ENCODE measurements at regions not wholly inside any gene's neighbourhood (a gene's known extent, or its start where the extent isn't known, plus 50 kb on each side); places are given as distances from the start of the nearest gene placed in this dataset.

GRCh38 chr5:42896523-42896922 is 84.8 kb upstream of the SELENOP start:
- H3K79me2 ChIP-seq (ENCODE audit: insufficient read depth, low read length), result no peaks in the 10 kb centered on the region
- no peak overlapping the region for H3K4me2 ChIP-seq (ENCODE audit: low read length)
- TF ChIP-seq EZH2 (IDR thresholded peaks at IDR 0.05; ENCODE audit: insufficient read depth, low read length) (no peak), CTCF (IDR thresholded peaks at IDR 0.05; ENCODE audit: insufficient read depth, low read depth, low read length) (no peak)
- H3K9me3 ChIP-seq (ENCODE audit: insufficient read depth, low read depth, low read length), result no peaks in the 10 kb centered on the region
- Mint-ChIP-seq H3K27me3 (ENCODE audit: low read depth, unreplicated experiment) (peaks cover 1% of the 10 kb centered on the region), H3K9me3 (ENCODE audit: unreplicated experiment) (no peaks in the 10 kb centered on the region), H3K36me3 (ENCODE audit: low read depth, unreplicated experiment) (no peaks in the 10 kb centered on the region), H3K4me3 (ENCODE audit: unreplicated experiment) (no peak overlapping the region), H3K27ac (ENCODE audit: unreplicated experiment) (no peak overlapping the region), H3K4me1 (ENCODE audit: low read depth, unreplicated experiment) (no peaks in the 10 kb centered on the region)
- DNase-seq (ENCODE audit: low read depth) (no peak), FAIRE-seq (no peak)
- no peak overlapping the region for H3K9ac ChIP-seq (ENCODE audit: low read length)
- no peaks in the 10 kb centered on the region for H3K36me3 ChIP-seq (ENCODE audit: insufficient read depth, low read length)
- no peaks in the 10 kb centered on the region for H3K4me1 ChIP-seq (ENCODE audit: insufficient read depth, low read length)
- no peak overlapping the region for H2AFZ ChIP-seq (ENCODE audit: low read depth, low read length)
- H3K27ac ChIP-seq (ENCODE audit: low read depth, low read length), result no peak overlapping the region
- no peak overlapping the region for H3K4me3 ChIP-seq (ENCODE audit: insufficient read depth, low read depth, low read length)
- H3K27me3 ChIP-seq (ENCODE audit: insufficient read depth, low read length), result no peaks in the 10 kb centered on the region
- no peaks in the 10 kb centered on the region for H4K20me1 ChIP-seq (ENCODE audit: insufficient read depth, low read length)

GRCh38 chr5:42894057-42894456 is 82.4 kb upstream of the SELENOP start:
- Histone ChIP-seq H3K27me3 (ENCODE audit: insufficient read depth, low read length) (no peaks in the 10 kb centered on the region), H3K27ac (ENCODE audit: low read depth, low read length) (no peak overlapping the region), H2AFZ (ENCODE audit: low read depth, low read length) (no peak overlapping the region), H3K36me3 (ENCODE audit: insufficient read depth, low read length) (no peaks in the 10 kb centered on the region), H3K79me2 (ENCODE audit: insufficient read depth, low read length) (no peaks in the 10 kb centered on the region), H3K9me3 (ENCODE audit: insufficient read depth, low read depth, low read length) (no peaks in the 10 kb centered on the region), H4K20me1 (ENCODE audit: insufficient read depth, low read length) (no peaks in the 10 kb centered on the region), H3K4me1 (ENCODE audit: insufficient read depth, low read length) (no peaks in the 10 kb centered on the region), H3K9ac (ENCODE audit: low read length) (no peak overlapping the region), H3K4me2 (ENCODE audit: low read length) (no peak overlapping the region), H3K4me3 (ENCODE audit: insufficient read depth, low read depth, low read length) (no peak overlapping the region)
- FAIRE-seq (no peak), DNase-seq (ENCODE audit: low read depth) (no peak)
- Mint-ChIP-seq H3K27ac (ENCODE audit: unreplicated experiment) (no peak overlapping the region), H3K27me3 (ENCODE audit: low read depth, unreplicated experiment) (peaks cover 3% of the 10 kb centered on the region), H3K4me1 (ENCODE audit: low read depth, unreplicated experiment) (no peaks in the 10 kb centered on the region), H3K36me3 (ENCODE audit: low read depth, unreplicated experiment) (no peaks in the 10 kb centered on the region), H3K9me3 (ENCODE audit: unreplicated experiment) (no peaks in the 10 kb centered on the region), H3K4me3 (ENCODE audit: unreplicated experiment) (no peak overlapping the region)
- TF ChIP-seq CTCF (IDR thresholded peaks at IDR 0.05; ENCODE audit: insufficient read depth, low read depth, low read length) (no peak), EZH2 (IDR thresholded peaks at IDR 0.05; ENCODE audit: insufficient read depth, low read length) (no peak)

- Histone ChIP-seq H3K27ac (ENCODE audit: low read depth, low read length) (no peak overlapping the region), H3K4me3 (ENCODE audit: insufficient read depth, low read depth, low read length) (no peak overlapping the region), H3K9me3 (ENCODE audit: insufficient read depth, low read depth, low read length) (no peaks in the 10 kb centered on the region), H2AFZ (ENCODE audit: low read depth, low read length) (no peak overlapping the region), H3K27me3 (ENCODE audit: insufficient read depth, low read length) (peaks cover 4% of the 10 kb centered on the region), H3K9ac (ENCODE audit: low read length) (no peak overlapping the region), H3K36me3 (ENCODE audit: insufficient read depth, low read length) (no peaks in the 10 kb centered on the region), H3K4me1 (ENCODE audit: insufficient read depth, low read length) (no peaks in the 10 kb centered on the region), H3K4me2 (ENCODE audit: low read length) (no peak overlapping the region), H3K79me2 (ENCODE audit: insufficient read depth, low read length) (no peaks in the 10 kb centered on the region), H4K20me1 (ENCODE audit: insufficient read depth, low read length) (no peaks in the 10 kb centered on the region)
- Mint-ChIP-seq H3K27me3 (ENCODE audit: low read depth, unreplicated experiment) (peaks cover 1% of the 10 kb centered on the region), H3K27ac (ENCODE audit: unreplicated experiment) (no peak overlapping the region), H3K4me3 (ENCODE audit: unreplicated experiment) (no peak overlapping the region), H3K36me3 (ENCODE audit: low read depth, unreplicated experiment) (no peaks in the 10 kb centered on the region), H3K9me3 (ENCODE audit: unreplicated experiment) (no peaks in the 10 kb centered on the region), H3K4me1 (ENCODE audit: low read depth, unreplicated experiment) (no peaks in the 10 kb centered on the region)
- FAIRE-seq, result no peak
- TF ChIP-seq CTCF (IDR thresholded peaks at IDR 0.05; ENCODE audit: insufficient read depth, low read depth, low read length) (peak; percentile 87), EZH2 (IDR thresholded peaks at IDR 0.05; ENCODE audit: insufficient read depth, low read length) (no peak)
- peak; percentile 25 for DNase-seq (ENCODE audit: low read depth)
Observed at GRCh38 chr5:42889311-42889933, 77.7 kb upstream of the SELENOP start.
